CD4-positive, alpha-beta T cell treated with Interleukin-17A for 4 hours (primary cell): ENCODE measurements at regions not wholly inside any gene's neighbourhood (a gene's known extent, or its start where the extent isn't known, plus 50 kb on each side); places are given as distances from the start of the nearest gene placed in this dataset.
"Not testable (repeated sequence)": the region's sequence is repeated elsewhere in the genome, so short reads cannot be mapped to it uniquely, and the experiment has no call there.

ENCODE experiments used
- DNase-seq: peaks from one replicate; pipeline ENCODE4 v3.0.0-alpha.2; 2020; ENCODE audit warnings: mixed read lengths

DNA sequence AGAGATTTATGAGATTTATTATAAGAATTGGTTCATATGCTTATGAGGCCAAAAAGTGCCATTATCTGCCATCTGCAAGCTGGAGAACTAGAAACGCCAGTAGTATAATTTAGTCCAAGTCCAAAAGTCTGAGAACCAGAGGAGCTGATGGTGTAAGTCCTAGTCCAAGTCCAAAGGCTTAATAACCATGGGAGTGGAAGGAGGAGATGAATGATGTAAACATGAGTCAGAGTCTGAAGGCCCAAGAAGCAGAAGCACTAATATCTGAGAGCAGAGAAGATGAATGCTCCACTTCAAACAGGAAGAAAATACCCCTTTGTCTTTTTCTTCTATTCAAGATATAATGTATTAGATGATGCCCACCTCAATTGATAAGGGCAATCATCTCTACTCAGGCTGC is 185.7 kb downstream of the CGGBP1 start:
- no peak for DNase-seq

- DNase-seq = no peak
These were observed 191.8 kb downstream of the CGGBP1 start for GRCh38 chr3:87867001-87867400.

DNA sequence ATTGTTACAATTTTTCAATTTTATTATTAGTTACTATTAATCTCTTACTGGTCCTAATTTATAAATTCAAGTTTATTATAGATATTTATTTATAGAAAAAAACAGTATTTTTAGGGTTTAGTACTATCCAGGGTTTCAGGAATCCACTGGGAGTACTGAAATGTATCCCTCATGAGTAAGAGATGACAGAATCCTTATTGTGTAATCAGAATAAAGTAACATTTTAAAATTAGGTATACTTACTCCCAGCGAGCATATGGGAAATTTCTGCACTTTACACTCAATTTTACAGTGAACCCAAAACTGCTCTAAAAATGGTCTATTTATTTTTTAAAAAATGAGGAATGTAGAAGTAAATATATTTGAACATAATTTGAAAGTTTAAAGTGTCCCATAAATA is 202.7 kb downstream of the CGGBP1 start:
- DNase-seq = no peak

DNA sequence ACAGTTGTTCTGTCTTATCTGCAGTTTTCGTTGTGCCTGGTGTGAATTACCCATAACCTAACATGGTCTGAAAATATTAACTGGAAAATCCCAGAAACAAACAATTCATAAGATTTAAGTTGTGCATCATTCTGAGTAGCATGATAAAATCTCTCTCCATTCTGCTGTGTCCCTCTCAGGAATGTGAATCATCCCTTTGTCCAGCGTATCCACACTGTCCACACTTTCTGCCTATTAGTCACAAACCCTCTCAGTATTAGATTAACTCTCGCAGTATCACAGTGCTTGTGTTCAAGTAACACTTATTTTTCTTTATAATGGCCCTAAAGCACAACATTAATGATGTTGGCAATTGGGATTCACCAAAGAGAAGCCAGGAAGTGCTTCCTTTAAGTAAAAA is 203.2 kb downstream of the CGGBP1 start:
- DNase-seq = no peak

- no peak for DNase-seq
These were observed 203.6 kb downstream of the CGGBP1 start for GRCh38 chr3:87855211-87855610.

DNA sequence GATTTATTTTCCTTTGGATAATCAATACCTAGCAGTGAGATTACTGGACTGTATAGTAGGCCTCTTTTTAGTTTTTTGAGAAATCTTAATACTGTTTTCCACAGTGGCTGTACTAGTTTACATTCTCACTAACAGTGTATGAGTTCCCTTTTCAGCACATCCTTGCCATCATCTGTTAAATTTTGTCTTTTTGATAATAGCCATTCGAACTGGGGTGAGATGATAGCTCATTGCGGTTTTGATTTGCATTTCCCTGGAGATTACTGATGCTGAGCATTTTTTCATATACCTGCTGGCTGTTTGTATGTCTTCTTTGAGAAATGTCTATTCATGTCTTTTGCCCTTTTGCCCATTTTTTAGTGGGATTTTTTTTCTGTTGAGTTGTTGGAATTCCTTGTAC is 210.8 kb downstream of the CGGBP1 start:
- no peak for DNase-seq

GRCh38 chr3:87837076-87837475 is 221.7 kb downstream of the CGGBP1 start:
- no peak for DNase-seq

DNA sequence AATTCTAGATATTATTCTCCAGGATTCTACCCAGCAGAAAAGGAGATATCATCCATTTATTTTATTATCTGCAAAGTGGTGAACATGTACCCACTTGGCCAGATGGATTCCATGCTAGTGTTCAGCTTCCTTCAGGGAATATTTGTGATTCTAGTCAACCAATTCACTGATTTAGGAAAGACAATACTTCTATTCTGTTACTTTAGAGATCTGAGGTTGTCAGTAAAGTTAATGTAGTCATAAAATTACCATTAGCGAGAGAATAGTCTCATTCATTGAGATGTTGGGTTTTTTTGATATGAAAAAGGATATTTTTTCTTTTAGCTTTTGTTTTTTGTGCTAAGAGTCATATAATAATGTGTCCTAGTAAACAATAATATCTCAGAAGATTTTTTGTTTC is 222.8 kb downstream of the CGGBP1 start:
- DNase-seq = no peak

DNA sequence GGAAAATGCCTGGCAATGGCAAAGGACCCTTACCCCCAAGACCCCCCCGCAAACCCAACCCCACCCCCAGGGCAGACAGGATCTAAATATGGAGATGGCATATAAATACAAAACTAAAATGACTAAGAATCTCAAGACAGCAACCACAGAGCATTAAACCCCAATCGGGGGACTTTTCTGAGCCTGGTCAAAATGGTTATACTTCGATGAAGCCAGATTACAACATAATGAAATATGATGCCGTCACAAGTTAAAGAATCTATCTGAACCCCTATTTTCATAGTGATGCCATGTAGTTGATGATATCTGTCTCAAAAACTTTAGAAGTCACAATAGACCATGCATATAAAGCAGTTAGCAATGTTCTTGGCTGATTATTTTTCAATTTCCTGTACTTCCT is 223.6 kb downstream of the CGGBP1 start:
- no peak for DNase-seq

GRCh38 chr3:87834327-87834726 is 224.5 kb downstream of the CGGBP1 start:
- DNase-seq = no peak

DNA sequence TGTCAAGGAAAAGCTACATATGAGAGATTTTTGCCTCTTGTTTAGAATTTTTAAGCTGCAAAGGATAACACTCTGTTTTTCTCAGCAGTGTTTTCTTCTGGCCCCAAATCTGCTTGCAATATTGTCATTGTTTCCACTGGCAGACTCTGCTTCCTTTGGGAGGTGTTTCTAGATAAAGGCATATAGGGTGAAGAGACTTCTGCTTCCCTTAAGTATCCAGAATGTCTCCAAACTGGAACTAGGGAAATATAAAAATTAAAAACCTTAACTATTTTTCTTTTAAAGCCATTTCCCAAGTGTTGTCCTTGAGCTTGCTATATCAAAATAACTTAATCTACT is 225.8 kb downstream of the CGGBP1 start:
- no peak for DNase-seq

- no peak for DNase-seq
These were observed 230.8 kb downstream of the CGGBP1 start for GRCh38 chr3:87828046-87828445.

DNA sequence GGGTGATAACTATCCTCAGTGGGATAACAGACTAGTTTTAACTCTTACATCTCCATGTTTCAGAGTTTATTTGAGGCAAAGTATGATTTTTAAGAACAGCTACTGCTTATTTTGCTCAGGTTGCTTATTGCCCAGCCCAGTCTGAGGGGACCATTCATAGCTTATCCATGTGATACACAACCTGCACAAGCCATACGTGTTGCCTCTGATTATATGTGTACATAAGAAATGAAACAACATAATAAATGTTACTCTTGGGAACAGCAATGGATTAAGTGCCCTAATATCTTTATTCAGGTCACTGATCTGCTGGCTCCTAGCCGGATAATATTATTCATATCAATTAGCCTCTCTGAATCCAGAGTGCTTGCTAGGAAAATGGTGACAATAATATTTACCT is 236.2 kb downstream of the CGGBP1 start:
- no peak for DNase-seq

DNA sequence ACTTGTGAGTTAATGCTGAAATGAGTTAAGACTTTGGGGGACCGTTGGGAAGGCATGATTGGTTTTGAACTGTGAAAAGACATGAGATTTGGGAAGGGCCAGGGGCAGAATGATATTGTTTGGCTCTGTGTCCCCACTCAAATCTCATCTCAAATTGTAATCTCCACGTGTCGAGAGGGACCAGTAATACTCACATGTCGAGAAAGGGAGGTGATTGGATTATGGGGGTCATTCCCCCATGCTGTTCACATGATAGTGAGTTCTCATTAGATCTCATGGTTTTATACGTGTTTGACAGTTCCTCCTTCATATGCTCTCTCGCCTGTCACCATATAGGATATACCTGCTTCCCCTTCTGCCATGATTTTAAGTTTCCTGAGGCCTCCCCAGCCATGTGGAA is 245.3 kb downstream of the CGGBP1 start:
- DNase-seq = not testable (repeated sequence)

GRCh38 chr3:87811953-87812352 is 246.9 kb downstream of the CGGBP1 start:
- no peak for DNase-seq

DNA sequence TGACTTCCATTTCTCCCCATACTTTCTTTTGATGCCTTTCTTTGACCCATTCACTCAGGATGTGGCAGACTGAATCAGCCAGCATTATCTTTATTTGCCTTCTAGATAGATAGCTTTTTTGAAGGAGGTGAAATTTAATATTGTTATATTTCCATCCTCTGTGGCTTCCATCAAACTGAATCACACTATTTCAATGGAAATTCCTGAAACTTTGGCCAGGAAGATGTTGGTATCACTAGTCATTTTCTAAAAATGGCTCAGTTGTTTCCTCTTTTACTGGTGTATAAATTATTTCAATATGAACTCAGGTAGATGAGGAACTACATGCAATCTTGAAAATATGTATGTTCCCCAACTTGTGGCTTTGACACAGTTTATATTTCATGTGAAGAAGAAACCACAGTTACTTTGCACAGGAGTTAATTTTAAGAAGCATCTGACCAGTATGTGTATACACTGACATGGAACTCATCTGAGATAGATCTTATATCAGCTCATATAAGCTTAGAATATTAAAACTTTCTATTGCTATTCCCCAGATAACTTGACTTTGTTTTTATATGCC is 248.3 kb downstream of the CGGBP1 start:
- no peak for DNase-seq

DNA sequence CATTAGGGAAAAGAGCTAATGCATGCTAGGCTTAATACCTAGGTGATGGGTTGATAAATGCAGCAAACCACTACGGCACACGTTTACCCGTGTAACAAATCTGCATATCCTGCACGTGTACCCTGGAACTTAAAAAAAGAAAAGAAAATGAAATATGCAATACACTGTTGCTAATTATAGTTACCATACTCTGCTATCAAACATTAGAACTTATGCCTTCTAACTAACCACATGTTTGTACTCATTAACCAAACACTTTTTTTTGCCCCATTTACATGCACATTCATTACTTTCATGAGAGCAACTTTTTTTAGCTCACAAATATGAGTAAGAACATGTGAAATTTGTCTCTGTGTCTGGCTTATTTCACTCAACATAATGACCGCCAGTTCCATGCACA is 253.1 kb downstream of the CGGBP1 start:
- no peak for DNase-seq

GRCh38 chr3:87801409-87801808 is 257.4 kb downstream of the CGGBP1 start:
- DNase-seq = no peak

DNA sequence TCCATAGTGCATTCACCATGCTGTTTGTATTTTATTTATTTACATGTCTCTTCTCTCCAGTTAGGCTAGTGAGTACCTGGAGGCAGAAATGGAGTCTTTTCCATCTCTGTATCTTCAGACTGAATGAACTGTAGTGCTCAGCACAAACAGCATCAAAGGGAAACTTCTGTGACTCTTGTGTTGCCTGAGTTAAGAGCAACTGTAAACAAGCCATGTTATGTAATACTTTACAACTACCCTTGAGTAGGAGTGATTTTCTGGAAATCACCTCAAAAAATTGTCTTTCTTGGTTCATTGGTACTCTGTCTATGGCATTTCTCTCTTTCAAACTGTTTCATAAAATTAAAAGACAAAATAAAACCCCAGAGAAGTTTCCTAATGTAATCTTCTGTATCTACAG is 258.3 kb downstream of the CGGBP1 start:
- no peak for DNase-seq

DNA sequence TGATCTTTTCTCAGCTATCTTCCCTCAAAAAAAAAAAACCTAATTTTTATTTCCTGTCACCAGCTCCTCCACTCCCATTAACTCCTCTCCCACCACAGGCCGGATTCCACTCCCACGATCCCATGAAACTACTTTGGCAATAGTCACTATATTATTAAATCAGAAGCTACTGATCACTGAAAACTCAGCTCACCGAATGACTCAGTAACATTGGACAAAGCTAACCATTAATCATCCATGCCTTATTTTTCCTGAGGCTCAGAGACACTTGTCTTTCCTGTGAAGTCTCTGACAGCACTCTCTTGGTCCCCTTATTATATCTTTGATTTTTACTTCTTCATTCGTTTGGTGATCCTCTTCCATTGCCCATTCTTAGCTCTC is 260.2 kb downstream of the CGGBP1 start:
- DNase-seq = no peak

DNA sequence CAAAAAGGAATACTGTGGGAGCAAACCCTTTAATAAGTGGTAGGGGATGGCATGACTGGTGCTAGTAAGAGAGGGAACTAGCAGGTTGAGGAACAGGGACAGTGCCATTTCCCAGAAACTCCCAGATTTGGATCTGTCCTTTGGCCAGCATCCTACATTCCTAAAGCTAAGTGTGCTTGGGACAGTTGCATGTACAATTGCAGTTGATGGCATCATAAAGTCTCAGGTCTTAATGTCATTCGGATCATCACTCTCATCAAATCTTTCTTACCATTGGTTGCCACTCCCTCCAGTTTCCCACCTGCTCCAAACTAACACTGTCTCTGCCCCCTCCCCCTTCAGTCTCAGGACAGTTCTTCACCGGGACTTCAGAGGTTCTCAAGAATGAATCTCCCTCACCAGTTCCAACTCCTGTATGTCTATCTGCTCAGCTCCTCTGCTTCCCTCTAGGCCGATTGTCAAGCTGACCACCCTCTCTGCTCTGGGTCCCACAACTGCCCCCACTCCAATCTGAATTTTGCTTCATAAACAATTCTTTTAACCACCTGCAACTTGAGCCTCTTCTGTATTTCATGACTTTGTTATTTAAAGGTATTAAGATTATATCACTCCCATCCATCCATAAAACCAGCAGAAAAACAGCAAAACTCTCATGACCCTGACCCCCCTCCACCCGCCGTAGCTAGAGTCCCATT is 260.8 kb downstream of the CGGBP1 start:
- no peak for DNase-seq

DNA sequence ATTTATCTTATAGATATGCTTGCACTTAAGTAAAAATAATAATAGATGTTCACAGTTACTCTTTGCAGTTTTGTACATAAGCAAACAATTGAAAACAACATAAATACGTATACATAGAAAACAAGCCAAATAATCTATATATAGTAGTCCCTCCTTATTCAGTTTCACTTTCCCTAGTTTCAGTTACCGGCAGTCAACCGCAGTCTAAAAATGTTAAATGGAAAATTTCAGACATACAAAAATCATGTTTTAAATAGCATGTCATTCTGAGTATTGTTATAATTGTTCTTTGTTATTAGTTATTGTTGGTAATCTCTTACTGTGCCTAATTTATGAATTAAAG is 262.0 kb downstream of the CGGBP1 start:
- no peak for DNase-seq

DNA sequence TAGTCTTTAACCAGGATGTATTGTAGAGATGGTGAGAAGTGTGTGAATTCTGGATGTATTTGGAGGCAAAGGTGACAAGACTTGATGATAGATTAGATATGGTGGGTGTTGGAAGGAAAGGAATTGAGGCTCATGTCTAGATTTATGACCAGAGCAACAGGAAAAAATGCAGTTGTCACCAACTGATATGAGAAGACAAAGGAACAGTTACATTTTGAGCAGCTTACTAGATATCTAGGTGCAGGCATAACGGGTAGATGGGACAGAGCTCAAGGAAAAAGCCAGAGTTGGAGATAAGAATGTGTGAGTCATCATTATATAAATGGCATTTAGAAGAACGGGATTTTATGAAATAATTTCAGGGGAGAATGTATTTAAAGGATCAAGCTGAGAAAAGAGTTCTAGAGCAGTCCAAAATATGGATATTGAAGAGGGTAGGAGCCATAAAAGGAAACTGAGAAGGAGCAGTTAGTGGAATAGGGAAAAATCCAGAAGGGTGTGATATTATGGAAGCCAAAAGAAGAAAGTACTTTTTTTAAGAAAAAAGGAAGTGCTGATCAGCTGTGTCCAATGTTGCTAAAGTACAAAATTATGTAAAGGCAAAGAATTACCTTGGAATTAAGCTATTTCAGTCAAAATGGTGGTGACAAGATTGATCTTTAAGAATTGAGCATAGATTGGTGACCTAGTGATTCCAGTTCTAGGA is 262.5 kb downstream of the CGGBP1 start:
- no peak for DNase-seq

GRCh38 chr3:87795701-87796100 is 263.1 kb downstream of the CGGBP1 start:
- DNase-seq = no peak

- DNase-seq = peak; percentile 2
These were observed 265.4 kb downstream of the CGGBP1 start for GRCh38 chr3:87793337-87793877.
